DND-41 (cell line): ENCODE measurements at regions not wholly inside any gene's neighbourhood (a gene's known extent, or its start where the extent isn't known, plus 50 kb on each side); places are given as distances from the start of the nearest gene placed in this dataset.

Source experiments
- CTCF ChIP-seq: IDR thresholded peaks from 2 replicates; pipeline ENCODE4 v1.5.1; 2012; ENCODE audit warnings: borderline replicate concordance, low read length, moderate library complexity, mild to moderate bottlenecking; ENCODE audit not compliant: poor library complexity, severe bottlenecking; ENCODE audit errors: extremely low read depth
- EZH2 ChIP-seq: IDR thresholded peaks from 3 replicates; pipeline ENCODE4 v1.6.1; 2012; ENCODE audit warnings: borderline replicate concordance, low read depth, mild to moderate bottlenecking, moderate library complexity, low read length, inconsistent platforms; ENCODE audit not compliant: severe bottlenecking

GRCh38 chr16:56075732-56076388 is 115.4 kb upstream of the GNAO1 start:
- TF ChIP-seq CTCF (no peak), EZH2 (no peak)
